ENCODE measurements at regions not wholly inside any gene's neighbourhood (a gene's known extent, or its start where the extent isn't known, plus 50 kb on each side); places are given as distances from the start of the nearest gene placed in this dataset.

DNA sequence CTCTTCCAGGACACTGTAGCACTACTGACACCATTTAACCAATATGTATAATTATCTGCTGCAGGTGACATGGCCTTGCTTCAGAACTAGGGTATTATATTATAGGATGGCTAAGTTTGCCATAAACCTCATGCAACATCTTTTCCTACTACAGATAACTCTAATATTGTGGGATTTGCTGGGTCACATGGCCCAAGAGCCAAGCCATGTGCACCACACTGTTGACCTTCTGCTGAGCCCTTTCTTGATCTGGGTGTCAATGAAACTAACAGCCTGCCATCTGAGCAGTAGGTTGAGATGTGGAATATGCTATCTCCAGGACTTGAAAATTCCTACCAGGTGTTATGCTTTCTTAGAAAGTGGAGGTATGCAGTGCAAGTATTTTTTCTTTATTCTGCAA, 2291.1 kb downstream of the MRPL39 start:
- DNase-seq (ENCODE audit: missing footprints) (no peak), ATAC-seq (no peak)
- intact Hi-C loops (cut with DNase I) = no loop called here

DNA sequence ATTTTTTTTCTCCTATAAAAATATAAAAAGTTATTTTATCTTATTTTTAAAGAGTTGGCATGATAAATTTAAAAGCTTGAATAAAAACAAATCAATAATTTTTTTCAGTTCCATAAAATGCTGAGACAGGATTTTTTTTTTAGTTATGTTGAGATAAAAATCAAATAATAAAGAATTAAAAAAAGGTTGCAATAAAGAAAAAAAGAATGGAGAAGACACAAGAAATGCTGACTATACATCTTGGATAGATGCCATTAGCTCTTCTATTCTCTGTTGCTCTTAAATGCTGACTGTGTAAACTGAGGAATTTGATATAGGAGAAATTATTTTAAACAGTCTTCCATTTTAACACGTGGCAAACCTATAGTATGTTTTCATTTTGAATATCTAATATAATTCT, 2298.5 kb downstream of the MRPL39 start:
- no peak for DNase-seq (ENCODE audit: missing footprints)
- ATAC-seq = no peak
- intact Hi-C loops (cut with DNase I) = no loop called here

DNA sequence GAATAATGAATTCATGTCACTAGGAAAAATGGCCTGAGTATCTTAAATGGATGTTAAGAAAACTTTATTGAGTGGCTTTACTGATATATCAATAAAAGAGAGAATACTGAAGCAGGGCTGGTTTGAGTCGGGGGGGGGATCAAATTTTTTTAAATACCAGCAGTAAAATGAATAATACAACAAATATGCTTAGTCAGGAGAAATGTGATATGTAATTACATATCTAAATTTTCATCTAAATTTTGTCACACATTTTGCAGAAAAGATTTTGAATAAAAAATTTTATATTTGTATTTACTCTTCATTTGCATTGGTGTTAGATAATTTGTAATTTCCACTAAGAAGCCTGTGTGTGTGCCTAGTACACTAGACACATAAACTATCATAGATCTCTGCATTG, 2300.2 kb downstream of the MRPL39 start:
- ATAC-seq (no peak), DNase-seq (ENCODE audit: missing footprints) (no peak)
- intact Hi-C loops (cut with DNase I) = no loop called here

DNA sequence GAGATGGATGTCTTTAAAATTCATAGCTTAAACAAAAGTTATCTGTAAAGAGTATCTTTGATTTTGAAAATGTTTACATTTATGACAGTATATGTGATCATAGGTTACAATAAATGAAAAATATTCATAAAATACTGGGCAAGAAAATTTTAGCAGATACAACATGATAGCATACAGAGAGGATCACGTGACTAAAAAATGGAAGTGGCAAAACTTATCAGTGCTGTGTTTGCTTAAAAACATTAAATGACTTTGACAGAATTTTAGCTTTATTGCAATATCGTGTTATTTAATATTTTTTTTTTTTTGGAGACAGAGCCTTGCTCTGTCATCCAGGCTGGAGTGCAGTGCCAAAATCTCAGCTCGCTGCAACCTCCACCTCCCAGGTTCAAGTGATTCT, 2294.1 kb downstream of the NCAM2 start:
- ATAC-seq = no peak
- intact Hi-C loops (cut with DNase I) = no loop called here
- DNase-seq (ENCODE audit: missing footprints) = no peak

DNA sequence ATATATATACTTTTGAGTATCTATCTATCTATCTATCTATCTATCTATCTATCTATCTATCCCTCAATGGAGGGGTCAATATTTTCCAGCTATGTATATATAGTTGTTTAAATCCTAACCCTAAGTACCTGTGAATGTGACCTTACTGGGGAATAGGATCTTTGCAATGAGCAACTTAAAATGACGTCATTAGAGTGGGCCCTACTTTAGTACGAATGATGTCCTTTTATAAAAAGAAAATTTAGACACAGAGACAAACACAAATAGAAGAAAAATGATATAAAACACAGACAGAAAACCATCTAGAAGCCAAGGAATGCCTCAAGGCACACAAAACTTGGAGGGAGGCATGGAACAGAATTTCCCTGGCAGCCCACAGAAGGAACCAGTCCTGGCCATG, 2283.7 kb downstream of the NCAM2 start:
- intact Hi-C loops (cut with DNase I) = no loop called here
- ATAC-seq (no peak), DNase-seq (ENCODE audit: missing footprints) (no peak)

GRCh38 chr21:23249760-23250159, 2251.6 kb downstream of the NCAM2 start:
- ATAC-seq = no peak

GRCh38 chr21:23247334-23247733, 2249.1 kb downstream of the NCAM2 start:
- DNase-seq (ENCODE audit: missing footprints) (no peak), ATAC-seq (no peak)
- intact Hi-C loops (cut with DNase I) = no loop called here

More at GRCh38 chr21:23249760-23250159, 2251.6 kb downstream of the NCAM2 start:
- intact Hi-C loops (cut with DNase I) = no loop called here
- DNase-seq (ENCODE audit: missing footprints) = no peak

- DNase-seq (ENCODE audit: missing footprints) = no peak
- intact Hi-C loops (cut with DNase I) = no loop called here
- ATAC-seq = no peak
Measured at GRCh38 chr21:23245255-23245654, 2247.0 kb downstream of the NCAM2 start.

DNA sequence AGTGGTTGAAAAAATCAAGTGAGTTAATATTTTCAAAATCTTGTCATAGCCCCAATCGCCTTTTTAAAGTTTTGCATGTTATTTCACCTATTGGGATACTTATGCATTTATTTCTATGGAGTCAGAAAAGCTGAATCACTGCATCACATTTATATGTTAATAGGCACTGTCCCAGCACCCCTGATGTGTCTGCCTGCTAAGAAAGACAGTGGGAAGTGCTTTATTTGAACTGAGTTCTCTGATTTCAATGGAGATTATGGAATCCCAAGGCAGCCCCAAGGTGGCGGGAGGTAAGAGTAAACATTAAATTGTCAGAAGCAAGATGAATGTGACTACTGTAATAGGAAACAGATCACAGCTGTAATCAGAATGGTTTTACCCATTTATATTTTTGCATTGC, 2225.7 kb downstream of the NCAM2 start:
- intact Hi-C loops (cut with DNase I) = no loop called here
- DNase-seq (ENCODE audit: missing footprints) (no peak), ATAC-seq (no peak)

GRCh38 chr21:23218667-23219066, 2220.5 kb downstream of the NCAM2 start:
- ATAC-seq (no peak), DNase-seq (ENCODE audit: missing footprints) (no peak)
- intact Hi-C loops (cut with DNase I) = no loop called here

DNA sequence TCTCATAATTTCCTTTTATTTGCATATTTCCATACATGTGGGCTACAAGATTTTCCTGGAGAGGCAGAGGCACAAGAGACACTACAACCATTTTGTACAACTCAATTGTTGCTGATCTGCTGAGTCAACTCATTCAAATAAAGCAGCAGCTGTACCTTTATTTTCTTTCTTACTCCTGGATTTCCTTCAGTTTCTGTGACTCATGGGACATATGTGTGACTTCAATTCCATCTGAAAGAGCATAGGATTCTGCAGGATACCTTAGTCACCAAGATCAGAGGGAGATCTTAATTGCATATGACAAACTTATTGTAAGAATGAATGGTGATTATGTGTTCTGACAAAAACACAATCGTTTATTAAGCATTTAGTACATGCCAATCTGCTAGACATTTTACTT, 2219.4 kb downstream of the NCAM2 start:
- ATAC-seq (no peak), DNase-seq (ENCODE audit: missing footprints) (no peak)
- intact Hi-C loops (cut with DNase I) = no loop called here

DNA sequence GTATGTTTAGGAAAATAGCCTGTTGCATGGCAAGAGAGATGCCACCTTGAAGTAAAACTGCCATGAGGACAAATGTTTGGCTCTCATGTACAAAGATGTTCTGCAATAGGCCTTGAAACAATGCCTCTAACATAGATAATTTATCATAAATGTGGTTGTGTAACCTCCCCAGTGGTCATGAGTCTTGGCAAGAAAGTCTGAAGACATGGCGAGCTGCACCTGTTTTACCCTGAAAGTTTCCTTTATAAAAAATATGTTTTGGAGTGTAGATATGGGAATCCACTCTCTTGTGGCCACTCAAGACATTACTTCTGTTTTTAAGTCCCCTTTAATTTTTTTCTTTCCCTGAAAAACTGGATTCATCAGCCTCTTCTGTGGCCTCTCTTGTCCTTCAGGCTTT, 2217.1 kb downstream of the NCAM2 start:
- intact Hi-C loops (cut with DNase I) = no loop called here
- ATAC-seq = no peak
- no peak for DNase-seq (ENCODE audit: missing footprints)

Measured in Right ventricle myocardium inferior (tissue), 1 donor.